Activated naive CD4-positive, alpha-beta T cell treated with anti-CD3 and anti-CD28 coated beads, Interleukin-2, amount 10 ng/mL, durations not matched to agents 7 days and 5 days (primary cell): ENCODE measurements at regions not wholly inside any gene's neighbourhood (a gene's known extent, or its start where the extent isn't known, plus 50 kb on each side); places are given as distances from the start of the nearest gene placed in this dataset.

Source experiments
- CTCF ChIA-PET: fragments of 350-600 bp; sonication (Branson Sonifier 250); formaldehyde crosslinking; loops from one replicate; lab custom pipeline; 2021; ENCODE audit warnings: antibody characterized with exemption; lab: Charles Lee
- DNase-seq: peaks from one replicate; pipeline ENCODE4 v3.0.0-alpha.2; 2020
- H3K27ac Mint-ChIP-seq: one replicate; pipeline ENCODE4 v1.8.0; 2021; ENCODE audit warnings: mild to moderate bottlenecking, moderate library complexity, mixed read lengths
- H3K27me3 Mint-ChIP-seq: one replicate; pipeline ENCODE4 v1.8.0; 2021; ENCODE audit warnings: mild to moderate bottlenecking, mixed read lengths
- H3K36me3 Mint-ChIP-seq: one replicate; pipeline ENCODE4 v1.8.0; 2021; ENCODE audit warnings: mixed read lengths
- H3K4me1 Mint-ChIP-seq: one replicate; pipeline ENCODE4 v1.8.0; 2021; ENCODE audit warnings: mixed read lengths
- H3K4me3 Mint-ChIP-seq: one replicate; pipeline ENCODE4 v1.8.0; 2021; ENCODE audit warnings: mild to moderate bottlenecking, moderate library complexity, mixed read lengths
- H3K9me3 Mint-ChIP-seq: one replicate; pipeline ENCODE4 v1.8.0; 2021; ENCODE audit warnings: mixed read lengths

DNA sequence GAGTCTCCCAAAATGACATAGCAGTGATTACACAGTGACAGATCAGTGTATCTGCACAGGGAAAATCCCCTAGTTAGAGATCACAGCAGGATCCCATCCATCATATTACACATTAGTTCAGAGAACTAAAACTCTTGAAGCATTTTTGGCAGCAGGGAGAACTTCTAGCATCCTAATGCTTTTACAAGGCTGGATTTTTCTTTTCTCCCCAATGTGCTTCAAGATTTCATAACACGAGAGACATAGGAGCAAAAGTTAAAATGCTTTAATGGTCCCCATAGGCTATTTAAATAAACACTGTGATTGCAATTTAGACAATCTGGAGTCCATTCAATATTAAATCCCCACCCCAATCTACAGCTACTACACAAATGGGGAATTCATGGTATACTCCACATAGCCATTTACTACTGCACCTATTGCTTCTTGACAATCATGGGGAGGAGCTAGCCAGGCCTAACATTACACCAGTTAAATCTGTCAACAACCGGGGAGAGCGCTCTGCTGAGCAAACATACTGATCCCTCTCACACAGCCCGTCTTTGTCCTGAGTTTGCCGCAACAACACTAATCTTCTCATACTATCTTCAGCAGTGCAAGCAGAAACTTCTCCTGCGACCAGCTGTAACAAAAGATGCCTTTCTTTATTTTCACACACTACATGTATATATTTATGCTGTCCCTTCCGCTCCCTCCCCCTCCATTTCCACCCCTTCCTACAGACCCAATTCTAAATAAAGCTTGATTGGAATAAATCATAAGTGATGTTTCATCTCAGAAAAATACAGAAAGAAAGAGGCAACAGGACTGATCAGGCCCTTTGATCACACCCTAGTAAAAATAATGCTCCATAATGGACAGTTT, 120.3 kb upstream of the SOX5 start:
- no peak overlapping the region for H3K27ac Mint-ChIP-seq
- no peak for DNase-seq
- CTCF ChIA-PET, result no interaction called here

DNA sequence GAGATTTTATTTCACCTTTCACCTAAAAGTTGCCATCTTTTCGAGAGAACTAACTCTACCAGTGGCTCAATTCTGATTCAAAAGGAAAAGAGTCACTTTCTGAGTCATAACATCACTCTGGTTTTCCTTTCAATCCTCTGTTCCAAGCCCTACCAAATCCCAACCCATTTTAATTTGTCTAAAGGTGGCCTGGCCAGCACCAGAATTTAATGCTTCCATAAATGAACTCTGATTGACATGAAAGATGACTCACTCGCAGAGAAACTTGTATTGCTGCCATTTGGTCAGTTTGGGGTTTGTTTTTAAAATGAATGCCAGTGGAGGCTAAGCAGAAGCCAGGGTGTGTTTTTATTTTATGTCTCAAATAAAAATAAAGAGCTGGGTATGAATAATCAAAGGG, 117.4 kb upstream of the SOX5 start:
- H3K4me3 Mint-ChIP-seq, result no peak overlapping the region

More for the DNA sequence above, 120.3 kb upstream of the SOX5 start:
- no peaks in the 10 kb centered on the region for H3K4me1 Mint-ChIP-seq
- no peak overlapping the region for H3K4me3 Mint-ChIP-seq
- no peaks in the 10 kb centered on the region for H3K9me3 Mint-ChIP-seq
- H3K27me3 Mint-ChIP-seq, result no peaks in the 10 kb centered on the region
- no peaks in the 10 kb centered on the region for H3K36me3 Mint-ChIP-seq

DNA sequence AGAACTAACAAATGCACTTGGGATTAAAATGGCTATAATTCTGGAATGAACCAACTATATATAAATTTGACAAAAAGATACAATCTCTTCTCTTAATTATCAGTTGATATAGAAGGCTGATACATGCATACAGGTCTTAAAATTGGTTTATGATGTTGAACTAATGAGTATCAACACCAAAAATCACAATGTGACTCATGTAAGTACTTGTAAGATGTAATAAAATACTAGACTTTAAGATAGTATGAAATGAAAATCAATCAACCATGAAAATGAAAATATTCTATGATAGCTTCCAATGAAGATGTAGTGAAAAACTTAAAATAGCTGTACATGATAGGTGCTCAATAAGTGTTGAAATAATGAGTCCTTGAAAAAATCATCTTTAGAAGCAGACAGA, 116.6 kb upstream of the SOX5 start:
- no peak for DNase-seq
- Mint-ChIP-seq H3K36me3 (no peaks in the 10 kb centered on the region), H3K4me3 (no peak overlapping the region), H3K27me3 (no peaks in the 10 kb centered on the region), H3K9me3 (no peaks in the 10 kb centered on the region), H3K4me1 (no peaks in the 10 kb centered on the region), H3K27ac (no peak overlapping the region)
- CTCF ChIA-PET, result no interaction called here

More for the DNA sequence above, 117.4 kb upstream of the SOX5 start:
- no peak for DNase-seq
- Mint-ChIP-seq H3K4me1 (no peaks in the 10 kb centered on the region), H3K27me3 (no peaks in the 10 kb centered on the region), H3K36me3 (no peaks in the 10 kb centered on the region), H3K27ac (no peak overlapping the region), H3K9me3 (no peaks in the 10 kb centered on the region)
- CTCF ChIA-PET, result no interaction called here

DNA sequence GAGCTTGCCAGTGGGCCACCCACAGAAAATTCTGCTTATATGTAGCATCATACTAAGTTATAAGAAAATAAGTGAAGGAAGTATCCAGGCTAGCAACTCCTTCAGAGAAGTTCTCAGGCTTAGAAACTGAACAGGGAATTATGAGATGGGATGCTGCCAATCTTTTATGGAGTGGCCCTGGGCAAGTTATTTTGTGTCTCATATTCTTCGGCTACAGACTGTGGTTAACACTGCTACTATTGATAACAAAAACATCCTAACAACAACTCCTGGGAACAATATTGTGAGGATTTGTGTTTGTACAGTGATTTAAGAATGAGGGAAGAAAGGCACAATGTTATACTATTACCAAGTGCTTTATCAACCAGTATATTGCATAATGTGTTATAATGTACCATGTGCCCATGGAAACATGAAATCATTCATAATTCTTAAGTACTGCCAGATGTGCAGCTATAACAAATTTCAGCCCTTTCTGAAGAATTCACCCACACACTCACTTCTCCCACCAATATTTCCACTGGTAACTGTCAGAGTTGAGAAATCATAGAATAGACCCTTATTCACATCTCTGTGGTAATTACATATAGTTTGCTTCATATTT, 113.3 kb upstream of the SOX5 start:
- Mint-ChIP-seq H3K36me3 (no peaks in the 10 kb centered on the region), H3K9me3 (no peaks in the 10 kb centered on the region), H3K27ac (no peak overlapping the region), H3K4me1 (no peaks in the 10 kb centered on the region), H3K27me3 (no peaks in the 10 kb centered on the region), H3K4me3 (no peak overlapping the region)
- DNase-seq, result no peak
- CTCF ChIA-PET, result no interaction called here

DNA sequence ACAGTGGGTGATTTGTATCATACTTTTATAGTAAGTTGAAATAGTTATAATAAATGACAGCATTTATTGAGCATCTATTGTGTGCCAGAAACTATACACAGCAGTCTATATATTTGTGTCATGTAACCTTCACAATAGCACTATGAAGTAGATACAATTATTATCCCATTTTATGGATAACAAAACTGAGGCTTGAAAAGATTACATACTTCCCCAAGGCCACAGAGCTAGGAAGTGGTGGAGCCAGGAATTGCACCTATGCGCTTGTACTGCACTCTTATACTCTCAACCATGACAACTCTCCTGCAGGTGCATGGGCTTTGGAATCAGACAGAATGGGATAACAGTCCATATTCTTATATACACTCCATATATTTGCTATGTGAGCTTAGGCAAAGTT, 110.6 kb upstream of the SOX5 start:
- no peaks in the 10 kb centered on the region for H3K4me1 Mint-ChIP-seq
- no peaks in the 10 kb centered on the region for H3K36me3 Mint-ChIP-seq
- DNase-seq, result no peak
- no peak overlapping the region for H3K4me3 Mint-ChIP-seq
- no peaks in the 10 kb centered on the region for H3K27me3 Mint-ChIP-seq
- no peak overlapping the region for H3K27ac Mint-ChIP-seq
- no peaks in the 10 kb centered on the region for H3K9me3 Mint-ChIP-seq
- CTCF ChIA-PET, result no interaction called here

DNA sequence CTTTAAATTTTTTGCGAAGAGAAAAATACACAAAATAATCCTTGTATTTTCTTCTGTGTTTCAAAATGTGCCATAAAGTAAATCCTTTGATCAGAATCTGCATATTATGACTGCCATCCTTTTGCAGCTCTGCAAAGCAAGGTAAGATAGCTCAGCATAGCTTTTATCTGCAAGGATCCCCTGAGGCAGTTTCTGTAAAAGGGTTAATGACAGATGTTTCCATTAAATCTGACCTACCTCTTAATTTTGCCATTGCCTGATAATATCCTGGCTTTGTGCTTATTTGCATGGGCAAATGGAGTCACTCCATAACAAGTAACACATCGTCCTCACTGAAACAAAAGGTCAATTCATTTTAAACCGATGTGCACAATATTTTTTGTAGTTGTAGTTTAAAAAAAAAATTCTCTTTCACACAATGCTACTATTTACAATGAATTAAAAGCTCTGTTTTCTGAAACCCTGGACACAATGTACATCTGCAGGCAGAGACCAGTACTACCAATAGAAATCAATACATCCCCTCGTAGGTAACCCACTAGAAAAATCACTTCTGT, 108.5 kb upstream of the SOX5 start:
- CTCF ChIA-PET, result no interaction called here
- Mint-ChIP-seq H3K4me3 (no peak overlapping the region), H3K4me1 (no peaks in the 10 kb centered on the region), H3K27me3 (no peaks in the 10 kb centered on the region), H3K36me3 (no peaks in the 10 kb centered on the region), H3K27ac (no peak overlapping the region), H3K9me3 (no peaks in the 10 kb centered on the region)
- DNase-seq, result no peak

DNA sequence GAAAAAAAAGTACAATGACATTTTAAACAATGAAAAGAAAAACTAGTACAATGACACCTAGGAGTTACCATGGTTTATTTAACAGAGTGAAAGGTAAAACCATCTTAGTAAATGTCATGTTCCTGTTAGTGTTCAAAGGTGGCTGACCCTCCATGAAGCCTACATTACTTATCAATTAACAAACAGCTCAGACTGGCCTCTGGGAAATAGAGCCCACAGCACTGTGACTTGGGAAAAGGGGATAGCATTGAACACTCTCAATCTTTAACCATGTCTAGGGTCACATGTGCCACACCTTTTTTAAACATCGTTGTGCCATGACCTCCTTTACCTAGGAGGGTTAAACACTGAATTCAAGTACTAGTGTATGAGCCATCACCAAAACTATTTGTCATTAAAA, 106.3 kb upstream of the SOX5 start:
- Mint-ChIP-seq H3K27me3 (no peaks in the 10 kb centered on the region), H3K4me1 (no peaks in the 10 kb centered on the region), H3K9me3 (no peaks in the 10 kb centered on the region), H3K36me3 (no peaks in the 10 kb centered on the region), H3K27ac (no peak overlapping the region), H3K4me3 (no peak overlapping the region)
- CTCF ChIA-PET, result interaction anchor here (1.2 kb wide), 1 partner anchor 75 kb away, joined by 3 read pairs; no protein-coding TSS in a partner anchor
- no peak for DNase-seq

DNA sequence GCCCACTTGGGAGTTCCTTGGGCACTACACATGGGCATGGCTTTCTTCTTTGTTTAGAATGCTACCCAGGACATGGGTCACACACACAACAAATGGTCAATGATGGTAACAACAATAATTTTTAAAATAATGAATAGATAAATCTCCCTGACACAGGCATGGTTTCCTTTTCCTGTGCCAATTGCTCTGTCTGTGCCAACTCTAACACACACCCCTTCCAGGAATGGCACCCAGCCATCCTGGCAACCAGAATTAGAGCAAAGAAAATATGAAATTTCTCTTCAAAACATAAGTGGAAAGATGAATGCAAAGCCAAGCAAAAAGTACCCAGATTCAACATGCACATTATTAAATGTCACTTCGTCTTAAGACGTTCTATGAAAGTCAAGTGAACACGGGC, 104.9 kb upstream of the SOX5 start:
- Mint-ChIP-seq H3K9me3 (no peaks in the 10 kb centered on the region), H3K36me3 (no peaks in the 10 kb centered on the region), H3K27me3 (no peaks in the 10 kb centered on the region), H3K4me1 (no peaks in the 10 kb centered on the region), H3K27ac (no peak overlapping the region), H3K4me3 (no peak overlapping the region)
- DNase-seq, result no peak
- CTCF ChIA-PET, result interaction anchor here (1.2 kb wide), 1 partner anchor 76 kb away, joined by 3 read pairs; no protein-coding TSS in a partner anchor

DNA sequence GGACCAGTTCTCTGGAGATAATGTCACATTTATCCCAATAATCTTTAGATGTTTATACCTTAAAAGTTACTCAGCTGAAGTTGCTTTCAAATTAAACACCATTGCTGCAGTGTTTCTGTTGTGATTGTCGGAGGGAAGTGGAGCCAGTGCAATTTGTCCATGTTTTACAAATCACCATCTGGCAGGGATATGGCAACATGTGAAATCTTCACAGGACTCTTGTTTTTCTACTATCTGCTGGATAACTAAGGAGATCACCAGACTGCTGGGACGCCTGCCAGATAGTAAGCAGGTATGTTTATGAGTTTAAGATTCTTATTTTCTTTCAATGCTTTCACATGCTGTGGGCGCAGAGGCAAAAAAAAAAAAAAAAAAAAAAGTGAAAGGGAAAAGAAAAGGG, 100.3 kb upstream of the SOX5 start:
- no peaks in the 10 kb centered on the region for H3K9me3 Mint-ChIP-seq
- no peaks in the 10 kb centered on the region for H3K36me3 Mint-ChIP-seq
- CTCF ChIA-PET, result no interaction called here
- H3K4me1 Mint-ChIP-seq, result no peaks in the 10 kb centered on the region
- no peak for DNase-seq
- no peak overlapping the region for H3K4me3 Mint-ChIP-seq
- H3K27ac Mint-ChIP-seq, result no peak overlapping the region
- no peaks in the 10 kb centered on the region for H3K27me3 Mint-ChIP-seq

DNA sequence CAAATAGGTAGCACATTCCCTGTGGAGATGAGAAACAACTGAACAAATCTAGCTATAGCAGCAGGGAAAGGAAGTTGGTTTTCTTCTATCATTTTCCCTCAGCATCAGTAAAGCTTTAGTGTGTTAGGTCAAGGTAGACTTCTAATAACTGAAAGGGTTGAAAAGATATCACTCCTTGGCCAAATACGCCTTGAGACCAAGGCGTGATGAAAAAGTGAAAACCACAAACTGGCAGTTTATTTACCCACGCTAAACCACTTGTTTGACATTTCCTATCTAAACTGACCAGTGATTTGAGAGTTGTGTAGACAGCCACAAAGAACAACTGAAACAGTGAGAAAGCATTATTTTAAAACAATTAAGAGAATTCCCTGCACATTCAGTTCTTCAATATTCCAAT, 99.6 kb upstream of the SOX5 start:
- no peak for DNase-seq
- no peaks in the 10 kb centered on the region for H3K36me3 Mint-ChIP-seq
- CTCF ChIA-PET, result no interaction called here
- H3K4me1 Mint-ChIP-seq, result no peaks in the 10 kb centered on the region
- H3K27ac Mint-ChIP-seq, result no peak overlapping the region
- no peaks in the 10 kb centered on the region for H3K9me3 Mint-ChIP-seq
- H3K4me3 Mint-ChIP-seq, result no peak overlapping the region
- no peaks in the 10 kb centered on the region for H3K27me3 Mint-ChIP-seq

DNA sequence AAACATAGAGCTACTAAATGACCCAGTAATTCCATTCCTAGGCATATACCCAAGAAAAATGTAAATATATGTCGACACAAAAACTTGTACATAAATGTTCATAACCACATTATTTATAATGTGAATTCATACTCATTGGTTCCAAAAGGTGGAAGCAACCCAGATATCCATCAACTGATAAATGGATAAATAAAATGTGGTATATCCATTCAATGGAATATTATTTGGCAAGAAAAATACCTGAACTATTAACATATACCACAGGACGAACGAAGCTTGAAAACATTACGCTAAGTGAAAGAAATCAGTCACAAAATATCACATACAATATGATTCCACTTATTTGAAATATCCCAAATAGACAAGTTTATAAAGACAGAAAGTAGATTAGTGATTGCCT, 99.0 kb upstream of the SOX5 start:
- no peaks in the 10 kb centered on the region for H3K27me3 Mint-ChIP-seq
- no peaks in the 10 kb centered on the region for H3K36me3 Mint-ChIP-seq
- no peaks in the 10 kb centered on the region for H3K9me3 Mint-ChIP-seq
- CTCF ChIA-PET, result no interaction called here
- H3K4me3 Mint-ChIP-seq, result no peak overlapping the region
- H3K27ac Mint-ChIP-seq, result no peak overlapping the region
- H3K4me1 Mint-ChIP-seq, result no peaks in the 10 kb centered on the region
- no peak for DNase-seq

DNA sequence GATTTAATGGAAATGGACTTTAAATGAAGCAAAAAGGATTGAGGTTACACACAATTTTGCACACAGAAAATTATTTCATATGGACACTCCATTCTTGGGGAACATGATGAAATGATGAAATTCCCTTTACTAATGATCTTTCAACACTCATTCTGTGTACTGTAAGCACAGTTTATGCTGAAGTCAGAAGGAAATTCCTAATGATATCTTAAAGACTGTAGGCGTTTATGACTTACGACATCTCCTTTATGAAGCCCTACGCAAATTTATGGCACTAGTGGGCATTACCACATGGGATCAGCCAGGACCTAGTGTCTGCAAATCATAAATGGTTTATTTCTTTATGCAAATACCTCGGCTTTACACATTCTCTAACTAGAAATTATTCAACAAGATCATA, 97.9 kb upstream of the SOX5 start:
- CTCF ChIA-PET, result no interaction called here
- Mint-ChIP-seq H3K27me3 (no peaks in the 10 kb centered on the region), H3K36me3 (no peaks in the 10 kb centered on the region), H3K4me1 (no peaks in the 10 kb centered on the region), H3K4me3 (no peak overlapping the region), H3K9me3 (no peaks in the 10 kb centered on the region), H3K27ac (no peak overlapping the region)
- no peak for DNase-seq

DNA sequence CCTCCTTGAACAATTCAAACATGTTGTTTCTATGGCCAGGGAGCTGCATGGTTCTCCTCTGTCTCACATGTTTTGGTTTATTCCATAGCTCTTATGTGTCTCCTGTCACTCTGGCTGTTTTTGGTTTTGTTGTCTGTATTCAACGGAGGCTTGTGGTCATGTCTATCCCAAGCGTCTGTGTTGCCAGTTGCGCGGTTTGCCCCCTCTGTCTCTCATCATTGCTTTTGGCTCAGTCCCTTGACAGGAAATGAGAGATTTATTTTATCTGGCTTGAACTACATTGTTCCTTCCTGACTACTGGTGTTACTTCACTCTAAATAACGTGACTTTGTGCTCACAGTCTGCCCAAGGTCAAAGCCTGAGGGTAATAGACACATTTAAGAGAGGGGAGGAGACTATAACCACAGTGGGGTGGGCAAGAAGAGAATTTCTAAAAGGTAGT, 96.4 kb upstream of the SOX5 start:
- no peak for DNase-seq
- Mint-ChIP-seq H3K36me3 (no peaks in the 10 kb centered on the region), H3K4me1 (no peaks in the 10 kb centered on the region), H3K27me3 (no peaks in the 10 kb centered on the region), H3K27ac (no peak overlapping the region), H3K9me3 (no peaks in the 10 kb centered on the region), H3K4me3 (no peak overlapping the region)
- CTCF ChIA-PET, result no interaction called here

DNA sequence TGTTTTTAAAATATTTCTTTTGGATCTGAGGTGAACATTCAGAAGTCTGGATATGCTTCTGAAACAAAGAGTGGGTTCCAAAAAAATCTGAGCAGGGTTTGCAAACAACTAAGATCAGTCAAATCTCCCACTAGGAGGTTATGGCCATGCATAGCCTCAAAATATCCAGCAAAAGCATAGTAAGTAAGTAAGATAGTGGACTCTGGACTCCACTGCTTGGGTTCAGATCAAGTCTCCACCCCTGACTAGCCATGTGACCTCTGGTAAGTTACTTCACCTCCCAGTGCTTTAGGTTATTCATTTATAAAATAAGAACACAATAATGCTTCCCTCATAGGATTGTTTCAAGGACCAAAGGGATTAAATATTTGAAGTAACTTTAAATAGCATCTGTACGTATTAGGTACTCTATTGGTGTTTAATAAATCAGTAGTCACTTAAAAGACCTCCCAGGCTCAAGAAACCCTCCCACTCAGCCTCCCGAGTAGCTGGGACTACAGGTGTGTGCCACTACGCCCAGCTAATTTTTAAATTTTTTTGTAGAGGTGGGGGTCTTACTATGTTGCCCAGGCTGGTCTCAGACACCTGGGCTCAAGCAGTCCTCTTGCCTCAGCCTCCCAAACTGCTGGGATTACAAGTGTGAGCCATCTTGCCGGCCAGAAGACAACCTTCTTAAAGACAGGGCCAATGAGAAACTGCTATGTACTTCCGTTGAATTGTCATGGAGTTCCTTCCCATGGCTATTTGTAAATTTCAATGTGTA, 95.7 kb upstream of the SOX5 start:
- CTCF ChIA-PET, result no interaction called here
- Mint-ChIP-seq H3K27ac (no peak overlapping the region), H3K27me3 (no peaks in the 10 kb centered on the region), H3K36me3 (no peaks in the 10 kb centered on the region), H3K4me3 (no peak overlapping the region), H3K9me3 (no peaks in the 10 kb centered on the region), H3K4me1 (no peaks in the 10 kb centered on the region)
- DNase-seq, result no peak
